B cell (primary cell): ENCODE measurements at regions not wholly inside any gene's neighbourhood (a gene's known extent, or its start where the extent isn't known, plus 50 kb on each side); places are given as distances from the start of the nearest gene placed in this dataset.

Experiments used
- CTCF ChIP-seq: fragments of 200-600 bp; IDR thresholded peaks from one replicate; pipeline ENCODE4 v1.8.0; 2022; ENCODE audit warnings: antibody characterized with exemption, mild to moderate bottlenecking
- EZH2 ChIP-seq: IDR thresholded peaks from 2 replicates; pipeline ENCODE4 v1.6.1; 2012; ENCODE audit warnings: borderline replicate concordance, low read depth, mild to moderate bottlenecking, moderate library complexity, low read length; ENCODE audit not compliant: insufficient read depth, poor library complexity, severe bottlenecking

GRCh38 chr4:17066972-17067371 is 168.5 kb upstream of the LDB2 start:
- no peak for TF ChIP-seq EZH2
- no peak for TF ChIP-seq CTCF
